Brain microvascular endothelial cell (primary cell): ENCODE measurements at regions not wholly inside any gene's neighbourhood (a gene's known extent, or its start where the extent isn't known, plus 50 kb on each side); places are given as distances from the start of the nearest gene placed in this dataset.

Source experiments
- DNase-seq: peaks from one replicate; pipeline ENCODE4 v3.0.0-alpha.2; 2020
- H3K27ac ChIP-seq: fragments of 250-450 bp; sonication (Bioruptor Pico); 2 replicates; pipeline ENCODE4 v1.5.1; 2020; ENCODE audit warnings: mild to moderate bottlenecking, moderate library complexity
- H3K27me3 ChIP-seq: fragments of 250-450 bp; sonication (Bioruptor Pico); replicated peaks from 2 replicates; pipeline ENCODE4 v1.5.1; 2020; ENCODE audit warnings: mild to moderate bottlenecking
- H3K36me3 ChIP-seq: fragments of 250-450 bp; sonication (Bioruptor Pico); replicated peaks from 2 replicates; pipeline ENCODE4 v1.5.1; 2020; ENCODE audit warnings: mild to moderate bottlenecking
- H3K4me3 ChIP-seq: 2 replicates; pipeline ENCODE4 v1.5.1; 2011; ENCODE audit warnings: low read depth, mild to moderate bottlenecking, control low read depth, low read length, moderate library complexity
- CTCF ChIP-seq: IDR thresholded peaks from 2 replicates; pipeline ENCODE4 v1.5.1; 2011; ENCODE audit warnings: low read depth, mild to moderate bottlenecking, moderate library complexity, low read length, control low read depth, inconsistent platforms; ENCODE audit errors: missing control alignments
- in situ Hi-C: cut with HindIII; loops from 2 replicates; pipeline ENCODE4 v1.10.0; 2017; ENCODE audit warnings: low sequenced_read_pairs, low pct_ligation_motif_present

- in situ Hi-C loops, result no loop called here
- Histone ChIP-seq H3K27me3 (no peaks in the 10 kb centered on the region), H3K36me3 (no peaks in the 10 kb centered on the region), H3K27ac (no peak overlapping the region), H3K4me3 (no peak overlapping the region)
- no peak for TF ChIP-seq CTCF
- DNase-seq, result no peak
Observed at GRCh38 chr20:23277316-23277715, 73.3 kb upstream of the NXT1 start.

- in situ Hi-C loops, result no loop called here
- Histone ChIP-seq H3K27ac (no peak overlapping the region), H3K36me3 (no peaks in the 10 kb centered on the region), H3K4me3 (no peak overlapping the region), H3K27me3 (no peaks in the 10 kb centered on the region)
- no peak for TF ChIP-seq CTCF
- DNase-seq, result no peak
Observed at GRCh38 chr20:23273776-23274175, 76.8 kb upstream of the NXT1 start.

GRCh38 chr20:23272176-23273029 lies 78.2 kb upstream of the NXT1 start:
- no peak for TF ChIP-seq CTCF
- in situ Hi-C loops, result no loop called here
- Histone ChIP-seq H3K27ac (no peak overlapping the region), H3K27me3 (no peaks in the 10 kb centered on the region), H3K36me3 (no peaks in the 10 kb centered on the region), H3K4me3 (no peak overlapping the region)
- no peak for DNase-seq

- Histone ChIP-seq H3K27ac (peak overlapping the region; percentile 96), H3K36me3 (no peaks in the 10 kb centered on the region), H3K4me3 (no peak overlapping the region), H3K27me3 (no peaks in the 10 kb centered on the region)
- in situ Hi-C loops, result no loop called here
- DNase-seq, result peak; percentile 99
- no peak for TF ChIP-seq CTCF
Observed at GRCh38 chr20:23270382-23270911, 80.1 kb upstream of the NXT1 start.

- TF ChIP-seq CTCF, result no peak
Observed at GRCh38 chr20:23269954-23270353, 80.6 kb upstream of the NXT1 start.

More at GRCh38 chr20:23269954-23270353, 80.6 kb upstream of the NXT1 start:
- Histone ChIP-seq H3K27ac (peak overlapping the region; percentile 96), H3K36me3 (no peaks in the 10 kb centered on the region), H3K27me3 (no peaks in the 10 kb centered on the region), H3K4me3 (no peak overlapping the region)
- DNase-seq, result peak; percentile 44
- in situ Hi-C loops, result no loop called here
